GM23338 (cell line): ENCODE measurements at regions not wholly inside any gene's neighbourhood (a gene's known extent, or its start where the extent isn't known, plus 50 kb on each side); places are given as distances from the start of the nearest gene placed in this dataset.

Experiments used
- CREB1 ChIP-seq: fragments of 250-450 bp; sonication (Bioruptor Pico); IDR thresholded peaks from 2 replicates; pipeline ENCODE4 v1.5.0; 2020; ENCODE audit warnings: low read depth, mild to moderate bottlenecking, moderate library complexity
- EZH2 ChIP-seq: fragments of 200-600 bp; sonication (generic); IDR thresholded peaks from one replicate; pipeline ENCODE4 v1.8.0; 2017; ENCODE audit warnings: antibody characterized with exemption, mild to moderate bottlenecking, low read depth; ENCODE audit not compliant: unreplicated experiment
- EZH2phosphoT487 ChIP-seq: fragments of 200-600 bp; sonication (generic); IDR thresholded peaks from one replicate; pipeline ENCODE4 v1.8.1; 2018; ENCODE audit warnings: antibody characterized with exemption; ENCODE audit not compliant: unreplicated experiment
- JUNB ChIP-seq: IDR thresholded peaks from one replicate; pipeline ENCODE4 v1.6.1; 2016; ENCODE audit warnings: antibody characterized with exemption; ENCODE audit not compliant: unreplicated experiment
- POLR2AphosphoS5 ChIP-seq: IDR thresholded peaks from 2 replicates; pipeline ENCODE4 v1.6.1; 2016; ENCODE audit warnings: antibody characterized with exemption, low read depth
- STAT1 ChIP-seq: IDR thresholded peaks from one replicate; pipeline ENCODE4 v1.6.1; 2016; ENCODE audit warnings: antibody characterized with exemption; ENCODE audit not compliant: unreplicated experiment
- TF ChIP-seq, protein P1 (sequence below), 2 experiments: fragments of 200-600 bp in 1 of 2; sonication (generic) in 1 of 2; conservative IDR thresholded peaks; 2 replicates each; pipeline versions ENCODE4 v1.5.1 to v1.6.1; 2016 to 2017; ENCODE audit warnings: antibody characterized with exemption in 2 of 2, low read depth in 2 of 2, mild to moderate bottlenecking in 2 of 2, moderate library complexity in 1 of 2
- TF ChIP-seq, protein P2 (sequence below): IDR thresholded peaks from one replicate; pipeline ENCODE4 v1.6.1; 2018; ENCODE audit warnings: antibody characterized with exemption; ENCODE audit not compliant: unreplicated experiment
- TF ChIP-seq, protein P3 (sequence below): IDR thresholded peaks from 2 replicates; pipeline ENCODE4 v1.6.1; 2016; ENCODE audit warnings: antibody characterized with exemption
- TF ChIP-seq, protein P4 (sequence below): fragments of 250-450 bp; sonication (Bioruptor Pico); IDR thresholded peaks from 2 replicates; pipeline ENCODE4 v1.5.0; 2020; ENCODE audit warnings: mild to moderate bottlenecking, moderate library complexity

DNA sequence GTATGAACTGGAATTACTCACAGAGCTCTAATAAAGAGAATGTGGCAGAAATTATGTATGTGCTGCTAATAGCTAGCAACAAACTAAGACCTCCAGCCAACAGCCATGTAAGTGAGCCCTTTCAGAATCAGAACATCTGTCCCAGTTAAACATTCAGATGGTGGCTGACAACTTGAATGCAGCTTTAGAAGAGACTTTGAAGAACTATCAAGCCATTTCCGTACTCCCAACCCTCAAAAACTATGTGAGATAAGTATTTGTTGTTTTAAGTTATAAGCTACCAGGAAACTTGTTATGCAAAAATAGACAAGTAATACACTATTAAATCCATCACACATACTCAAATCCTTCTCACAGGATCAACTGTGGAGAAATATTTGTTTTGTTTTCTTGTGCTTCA lies 205.2 kb upstream of the EDIL3 start:
- TF ChIP-seq, protein P1, sequence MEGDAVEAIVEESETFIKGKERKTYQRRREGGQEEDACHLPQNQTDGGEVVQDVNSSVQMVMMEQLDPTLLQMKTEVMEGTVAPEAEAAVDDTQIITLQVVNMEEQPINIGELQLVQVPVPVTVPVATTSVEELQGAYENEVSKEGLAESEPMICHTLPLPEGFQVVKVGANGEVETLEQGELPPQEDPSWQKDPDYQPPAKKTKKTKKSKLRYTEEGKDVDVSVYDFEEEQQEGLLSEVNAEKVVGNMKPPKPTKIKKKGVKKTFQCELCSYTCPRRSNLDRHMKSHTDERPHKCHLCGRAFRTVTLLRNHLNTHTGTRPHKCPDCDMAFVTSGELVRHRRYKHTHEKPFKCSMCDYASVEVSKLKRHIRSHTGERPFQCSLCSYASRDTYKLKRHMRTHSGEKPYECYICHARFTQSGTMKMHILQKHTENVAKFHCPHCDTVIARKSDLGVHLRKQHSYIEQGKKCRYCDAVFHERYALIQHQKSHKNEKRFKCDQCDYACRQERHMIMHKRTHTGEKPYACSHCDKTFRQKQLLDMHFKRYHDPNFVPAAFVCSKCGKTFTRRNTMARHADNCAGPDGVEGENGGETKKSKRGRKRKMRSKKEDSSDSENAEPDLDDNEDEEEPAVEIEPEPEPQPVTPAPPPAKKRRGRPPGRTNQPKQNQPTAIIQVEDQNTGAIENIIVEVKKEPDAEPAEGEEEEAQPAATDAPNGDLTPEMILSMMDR (conservative IDR thresholded peaks at IDR 0.05; ENCODE audit: low read depth in 2 of 2) = no peak
- TF ChIP-seq EZH2 (no peak), JUNB (no peak), CREB1 (CRISPR knock-in tag) (no peak), POLR2AphosphoS5 (no peak), EZH2phosphoT487 (no peak), STAT1 (no peak)
- TF ChIP-seq, protein P2, sequence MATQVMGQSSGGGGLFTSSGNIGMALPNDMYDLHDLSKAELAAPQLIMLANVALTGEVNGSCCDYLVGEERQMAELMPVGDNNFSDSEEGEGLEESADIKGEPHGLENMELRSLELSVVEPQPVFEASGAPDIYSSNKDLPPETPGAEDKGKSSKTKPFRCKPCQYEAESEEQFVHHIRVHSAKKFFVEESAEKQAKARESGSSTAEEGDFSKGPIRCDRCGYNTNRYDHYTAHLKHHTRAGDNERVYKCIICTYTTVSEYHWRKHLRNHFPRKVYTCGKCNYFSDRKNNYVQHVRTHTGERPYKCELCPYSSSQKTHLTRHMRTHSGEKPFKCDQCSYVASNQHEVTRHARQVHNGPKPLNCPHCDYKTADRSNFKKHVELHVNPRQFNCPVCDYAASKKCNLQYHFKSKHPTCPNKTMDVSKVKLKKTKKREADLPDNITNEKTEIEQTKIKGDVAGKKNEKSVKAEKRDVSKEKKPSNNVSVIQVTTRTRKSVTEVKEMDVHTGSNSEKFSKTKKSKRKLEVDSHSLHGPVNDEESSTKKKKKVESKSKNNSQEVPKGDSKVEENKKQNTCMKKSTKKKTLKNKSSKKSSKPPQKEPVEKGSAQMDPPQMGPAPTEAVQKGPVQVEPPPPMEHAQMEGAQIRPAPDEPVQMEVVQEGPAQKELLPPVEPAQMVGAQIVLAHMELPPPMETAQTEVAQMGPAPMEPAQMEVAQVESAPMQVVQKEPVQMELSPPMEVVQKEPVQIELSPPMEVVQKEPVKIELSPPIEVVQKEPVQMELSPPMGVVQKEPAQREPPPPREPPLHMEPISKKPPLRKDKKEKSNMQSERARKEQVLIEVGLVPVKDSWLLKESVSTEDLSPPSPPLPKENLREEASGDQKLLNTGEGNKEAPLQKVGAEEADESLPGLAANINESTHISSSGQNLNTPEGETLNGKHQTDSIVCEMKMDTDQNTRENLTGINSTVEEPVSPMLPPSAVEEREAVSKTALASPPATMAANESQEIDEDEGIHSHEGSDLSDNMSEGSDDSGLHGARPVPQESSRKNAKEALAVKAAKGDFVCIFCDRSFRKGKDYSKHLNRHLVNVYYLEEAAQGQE = no peak
- TF ChIP-seq, protein P3, sequence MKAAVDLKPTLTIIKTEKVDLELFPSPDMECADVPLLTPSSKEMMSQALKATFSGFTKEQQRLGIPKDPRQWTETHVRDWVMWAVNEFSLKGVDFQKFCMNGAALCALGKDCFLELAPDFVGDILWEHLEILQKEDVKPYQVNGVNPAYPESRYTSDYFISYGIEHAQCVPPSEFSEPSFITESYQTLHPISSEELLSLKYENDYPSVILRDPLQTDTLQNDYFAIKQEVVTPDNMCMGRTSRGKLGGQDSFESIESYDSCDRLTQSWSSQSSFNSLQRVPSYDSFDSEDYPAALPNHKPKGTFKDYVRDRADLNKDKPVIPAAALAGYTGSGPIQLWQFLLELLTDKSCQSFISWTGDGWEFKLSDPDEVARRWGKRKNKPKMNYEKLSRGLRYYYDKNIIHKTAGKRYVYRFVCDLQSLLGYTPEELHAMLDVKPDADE = no peak
- TF ChIP-seq, protein P4, sequence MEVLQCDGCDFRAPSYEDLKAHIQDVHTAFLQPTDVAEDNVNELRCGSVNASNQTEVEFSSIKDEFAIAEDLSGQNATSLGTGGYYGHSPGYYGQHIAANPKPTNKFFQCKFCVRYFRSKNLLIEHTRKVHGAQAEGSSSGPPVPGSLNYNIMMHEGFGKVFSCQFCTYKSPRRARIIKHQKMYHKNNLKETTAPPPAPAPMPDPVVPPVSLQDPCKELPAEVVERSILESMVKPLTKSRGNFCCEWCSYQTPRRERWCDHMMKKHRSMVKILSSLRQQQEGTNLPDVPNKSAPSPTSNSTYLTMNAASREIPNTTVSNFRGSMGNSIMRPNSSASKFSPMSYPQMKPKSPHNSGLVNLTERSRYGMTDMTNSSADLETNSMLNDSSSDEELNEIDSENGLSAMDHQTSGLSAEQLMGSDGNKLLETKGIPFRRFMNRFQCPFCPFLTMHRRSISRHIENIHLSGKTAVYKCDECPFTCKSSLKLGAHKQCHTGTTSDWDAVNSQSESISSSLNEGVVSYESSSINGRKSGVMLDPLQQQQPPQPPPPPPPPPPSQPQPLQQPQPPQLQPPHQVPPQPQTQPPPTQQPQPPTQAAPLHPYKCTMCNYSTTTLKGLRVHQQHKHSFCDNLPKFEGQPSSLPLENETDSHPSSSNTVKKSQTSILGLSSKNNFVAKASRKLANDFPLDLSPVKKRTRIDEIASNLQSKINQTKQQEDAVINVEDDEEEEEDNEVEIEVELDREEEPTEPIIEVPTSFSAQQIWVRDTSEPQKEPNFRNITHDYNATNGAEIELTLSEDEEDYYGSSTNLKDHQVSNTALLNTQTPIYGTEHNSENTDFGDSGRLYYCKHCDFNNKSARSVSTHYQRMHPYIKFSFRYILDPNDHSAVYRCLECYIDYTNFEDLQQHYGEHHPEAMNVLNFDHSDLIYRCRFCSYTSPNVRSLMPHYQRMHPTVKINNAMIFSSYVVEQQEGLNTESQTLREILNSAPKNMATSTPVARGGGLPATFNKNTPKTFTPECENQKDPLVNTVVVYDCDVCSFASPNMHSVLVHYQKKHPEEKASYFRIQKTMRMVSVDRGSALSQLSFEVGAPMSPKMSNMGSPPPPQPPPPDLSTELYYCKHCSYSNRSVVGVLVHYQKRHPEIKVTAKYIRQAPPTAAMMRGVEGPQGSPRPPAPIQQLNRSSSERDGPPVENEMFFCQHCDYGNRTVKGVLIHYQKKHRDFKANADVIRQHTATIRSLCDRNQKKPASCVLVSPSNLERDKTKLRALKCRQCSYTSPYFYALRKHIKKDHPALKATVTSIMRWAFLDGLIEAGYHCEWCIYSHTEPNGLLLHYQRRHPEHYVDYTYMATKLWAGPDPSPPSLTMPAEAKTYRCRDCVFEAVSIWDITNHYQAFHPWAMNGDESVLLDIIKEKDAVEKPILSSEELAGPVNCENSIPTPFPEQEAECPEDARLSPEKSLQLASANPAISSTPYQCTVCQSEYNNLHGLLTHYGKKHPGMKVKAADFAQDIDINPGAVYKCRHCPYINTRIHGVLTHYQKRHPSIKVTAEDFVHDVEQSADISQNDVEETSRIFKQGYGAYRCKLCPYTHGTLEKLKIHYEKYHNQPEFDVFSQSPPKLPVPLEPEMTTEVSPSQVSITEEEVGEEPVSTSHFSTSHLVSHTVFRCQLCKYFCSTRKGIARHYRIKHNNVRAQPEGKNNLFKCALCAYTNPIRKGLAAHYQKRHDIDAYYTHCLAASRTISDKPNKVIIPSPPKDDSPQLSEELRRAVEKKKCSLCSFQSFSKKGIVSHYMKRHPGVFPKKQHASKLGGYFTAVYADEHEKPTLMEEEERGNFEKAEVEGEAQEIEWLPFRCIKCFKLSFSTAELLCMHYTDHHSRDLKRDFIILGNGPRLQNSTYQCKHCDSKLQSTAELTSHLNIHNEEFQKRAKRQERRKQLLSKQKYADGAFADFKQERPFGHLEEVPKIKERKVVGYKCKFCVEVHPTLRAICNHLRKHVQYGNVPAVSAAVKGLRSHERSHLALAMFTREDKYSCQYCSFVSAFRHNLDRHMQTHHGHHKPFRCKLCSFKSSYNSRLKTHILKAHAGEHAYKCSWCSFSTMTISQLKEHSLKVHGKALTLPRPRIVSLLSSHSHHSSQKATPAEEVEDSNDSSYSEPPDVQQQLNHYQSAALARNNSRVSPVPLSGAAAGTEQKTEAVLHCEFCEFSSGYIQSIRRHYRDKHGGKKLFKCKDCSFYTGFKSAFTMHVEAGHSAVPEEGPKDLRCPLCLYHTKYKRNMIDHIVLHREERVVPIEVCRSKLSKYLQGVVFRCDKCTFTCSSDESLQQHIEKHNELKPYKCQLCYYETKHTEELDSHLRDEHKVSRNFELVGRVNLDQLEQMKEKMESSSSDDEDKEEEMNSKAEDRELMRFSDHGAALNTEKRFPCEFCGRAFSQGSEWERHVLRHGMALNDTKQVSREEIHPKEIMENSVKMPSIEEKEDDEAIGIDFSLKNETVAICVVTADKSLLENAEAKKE (CRISPR knock-in tag) = no peak
